T-helper 2 cell treated with Interferon-gamma antibody and Interleukin-4, amounts not matched to agents 5 μg/mL and 100 μg/mL, for 36 hours (primary cell): ENCODE measurements at regions not wholly inside any gene's neighbourhood (a gene's known extent, or its start where the extent isn't known, plus 50 kb on each side); places are given as distances from the start of the nearest gene placed in this dataset.

ENCODE experiments used
- DNase-seq: peaks from one replicate; pipeline ENCODE4 v3.0.0; 2021; ENCODE audit warnings: low spot score
- H3K27ac Mint-ChIP-seq: one replicate; pipeline ENCODE4 v1.8.0; 2021; ENCODE audit warnings: mild to moderate bottlenecking, mixed read lengths
- H3K27me3 Mint-ChIP-seq: one replicate; pipeline ENCODE4 v1.8.0; 2021; ENCODE audit warnings: low read depth, mixed read lengths
- H3K36me3 Mint-ChIP-seq: one replicate; pipeline ENCODE4 v1.8.0; 2021; ENCODE audit warnings: low read depth, mixed read lengths
- H3K4me1 Mint-ChIP-seq: one replicate; pipeline ENCODE4 v1.8.0; 2021; ENCODE audit warnings: low read depth, mixed read lengths
- H3K4me3 Mint-ChIP-seq: one replicate; pipeline ENCODE4 v1.8.0; 2022; ENCODE audit warnings: mild to moderate bottlenecking, moderate library complexity, mixed read lengths
- H3K9me3 Mint-ChIP-seq: one replicate; pipeline ENCODE4 v1.8.0; 2021; ENCODE audit warnings: mixed read lengths

GRCh38 chr3:170642882-170643601 is 57.2 kb upstream of the SLC7A14 start:
- no peaks in the 10 kb centered on the region for H3K36me3 Mint-ChIP-seq
- H3K4me3 Mint-ChIP-seq: no peak overlapping the region
- peaks cover 3% of the 10 kb centered on the region for H3K27me3 Mint-ChIP-seq

GRCh38 chr3:170641510-170642236 is 55.8 kb upstream of the SLC7A14 start:
- H3K36me3 Mint-ChIP-seq: no peaks in the 10 kb centered on the region
- H3K27ac Mint-ChIP-seq: no peak overlapping the region
- no peaks in the 10 kb centered on the region for H3K9me3 Mint-ChIP-seq
- H3K4me1 Mint-ChIP-seq: no peaks in the 10 kb centered on the region
- no peak for DNase-seq
- no peak overlapping the region for H3K4me3 Mint-ChIP-seq
- H3K27me3 Mint-ChIP-seq: peaks cover 3% of the 10 kb centered on the region

More at GRCh38 chr3:170642882-170643601, 57.2 kb upstream of the SLC7A14 start:
- Mint-ChIP-seq H3K4me1 (no peaks in the 10 kb centered on the region), H3K9me3 (no peaks in the 10 kb centered on the region), H3K27ac (no peak overlapping the region)
- DNase-seq: no peak

GRCh38 chr3:170640737-170641171 is 54.9 kb upstream of the SLC7A14 start:
- no peak overlapping the region for H3K4me3 Mint-ChIP-seq
- DNase-seq: no peak
- H3K27me3 Mint-ChIP-seq: peaks cover 3% of the 10 kb centered on the region
- H3K4me1 Mint-ChIP-seq: no peaks in the 10 kb centered on the region
- H3K27ac Mint-ChIP-seq: no peak overlapping the region
- H3K36me3 Mint-ChIP-seq: no peaks in the 10 kb centered on the region
- no peaks in the 10 kb centered on the region for H3K9me3 Mint-ChIP-seq

GRCh38 chr3:170638988-170639387 is 53.1 kb upstream of the SLC7A14 start:
- no peaks in the 10 kb centered on the region for H3K9me3 Mint-ChIP-seq
- H3K36me3 Mint-ChIP-seq: no peaks in the 10 kb centered on the region
- no peak for DNase-seq
- peaks cover under 1% of the 10 kb centered on the region for H3K4me1 Mint-ChIP-seq
- peaks cover 3% of the 10 kb centered on the region for H3K27me3 Mint-ChIP-seq
- H3K4me3 Mint-ChIP-seq: no peak overlapping the region
- H3K27ac Mint-ChIP-seq: no peak overlapping the region

GRCh38 chr3:170637306-170637705 is 51.4 kb upstream of the SLC7A14 start:
- peaks cover 8% of the 10 kb centered on the region for H3K27me3 Mint-ChIP-seq
- DNase-seq: no peak
- no peak overlapping the region for H3K4me3 Mint-ChIP-seq
- H3K36me3 Mint-ChIP-seq: no peaks in the 10 kb centered on the region
- no peak overlapping the region for H3K27ac Mint-ChIP-seq
- H3K4me1 Mint-ChIP-seq: peaks cover 5% of the 10 kb centered on the region
- H3K9me3 Mint-ChIP-seq: no peaks in the 10 kb centered on the region

- Mint-ChIP-seq H3K27me3 (peaks cover 8% of the 10 kb centered on the region), H3K36me3 (no peaks in the 10 kb centered on the region), H3K4me1 (peaks cover 5% of the 10 kb centered on the region), H3K4me3 (no peak overlapping the region), H3K9me3 (no peaks in the 10 kb centered on the region), H3K27ac (no peak overlapping the region)
- no peak for DNase-seq
Measured at GRCh38 chr3:170636400-170636973, 50.6 kb upstream of the SLC7A14 start.
